ENCODE measurements at regions not wholly inside any gene's neighbourhood (a gene's known extent, or its start where the extent isn't known, plus 50 kb on each side); places are given as distances from the start of the nearest gene placed in this dataset.

DNA sequence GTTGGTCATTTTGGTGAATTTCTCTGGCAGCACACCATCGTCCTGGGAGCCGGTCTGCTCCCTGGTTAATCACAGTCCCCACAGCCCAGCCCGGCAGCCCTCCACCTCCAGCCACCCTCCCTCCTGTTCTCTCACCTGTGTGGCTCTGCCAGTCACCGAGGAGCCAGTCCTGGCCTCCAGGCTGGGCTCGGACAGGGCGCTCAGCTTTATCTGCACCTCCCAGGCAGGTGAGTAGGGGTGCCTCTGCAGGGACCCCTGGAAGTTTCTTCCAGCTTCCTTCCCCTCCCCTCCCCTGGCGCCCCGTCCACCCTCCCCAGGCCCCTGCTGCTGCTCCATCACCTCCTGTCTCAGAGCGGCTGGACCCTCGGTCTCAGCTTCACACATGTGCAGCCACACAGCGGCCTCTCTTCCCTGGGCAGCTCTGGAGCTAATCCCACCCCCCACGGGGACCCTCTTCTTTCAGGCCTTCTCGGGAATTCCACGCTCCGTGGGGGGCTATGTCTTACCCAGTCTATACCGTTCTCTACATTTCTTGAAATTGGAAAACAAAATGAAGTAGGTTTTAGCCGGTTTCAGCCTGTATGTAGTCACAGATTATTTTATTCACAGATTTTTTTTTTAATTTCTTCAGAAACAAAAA lies 213.9 kb upstream of the PPP2R2D start:
- 23 to 43% methylated on average over 15 to 17 of the region's 17 CpGs for WGBS, 2 donors
- DNase-seq (no peak), ATAC-seq (no peak)

DNA sequence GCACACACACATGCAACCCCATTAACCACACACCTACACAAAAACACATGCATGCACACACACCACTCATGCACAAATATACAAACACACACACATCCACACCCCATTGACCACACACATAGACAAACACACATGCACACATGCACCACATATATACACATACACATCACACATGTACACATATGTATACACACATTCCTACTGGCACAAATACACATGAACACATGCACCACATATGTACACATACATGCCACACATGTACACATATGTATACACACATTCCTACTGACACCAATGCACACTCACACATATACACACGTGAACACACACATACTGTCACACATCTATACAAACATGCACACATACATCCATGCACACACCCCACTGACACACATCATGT lies 212.5 kb upstream of the PPP2R2D start:
- Histone ChIP-seq H3K27me3 (no peaks in the 10 kb centered on the region), H3K36me3 (replicated peaks in 1 of 2; ENCODE audit: insufficient read depth in 1 of 2, low read depth in 2 of 2) (no peaks in the 10 kb centered on the region), H3K4me3 (no peak overlapping the region), H3K4me1 (no peaks in the 10 kb centered on the region), H3K27ac (no peak overlapping the region), H3K9me3 (no peaks in the 10 kb centered on the region)
- ATAC-seq (no peak), DNase-seq (no peak)
- WGBS, 2 donors, result 60 to 89% methylated on average over 1 of the region's 1 CpG
- intact Hi-C loops (cut with DNase I), result no loop called here
- no peak for TF ChIP-seq POLR2A (IDR thresholded peaks at IDR 0.05)
- TF ChIP-seq, protein P1, sequence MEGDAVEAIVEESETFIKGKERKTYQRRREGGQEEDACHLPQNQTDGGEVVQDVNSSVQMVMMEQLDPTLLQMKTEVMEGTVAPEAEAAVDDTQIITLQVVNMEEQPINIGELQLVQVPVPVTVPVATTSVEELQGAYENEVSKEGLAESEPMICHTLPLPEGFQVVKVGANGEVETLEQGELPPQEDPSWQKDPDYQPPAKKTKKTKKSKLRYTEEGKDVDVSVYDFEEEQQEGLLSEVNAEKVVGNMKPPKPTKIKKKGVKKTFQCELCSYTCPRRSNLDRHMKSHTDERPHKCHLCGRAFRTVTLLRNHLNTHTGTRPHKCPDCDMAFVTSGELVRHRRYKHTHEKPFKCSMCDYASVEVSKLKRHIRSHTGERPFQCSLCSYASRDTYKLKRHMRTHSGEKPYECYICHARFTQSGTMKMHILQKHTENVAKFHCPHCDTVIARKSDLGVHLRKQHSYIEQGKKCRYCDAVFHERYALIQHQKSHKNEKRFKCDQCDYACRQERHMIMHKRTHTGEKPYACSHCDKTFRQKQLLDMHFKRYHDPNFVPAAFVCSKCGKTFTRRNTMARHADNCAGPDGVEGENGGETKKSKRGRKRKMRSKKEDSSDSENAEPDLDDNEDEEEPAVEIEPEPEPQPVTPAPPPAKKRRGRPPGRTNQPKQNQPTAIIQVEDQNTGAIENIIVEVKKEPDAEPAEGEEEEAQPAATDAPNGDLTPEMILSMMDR (IDR thresholded peaks at IDR 0.05), result no peak

More for the DNA sequence above, 213.9 kb upstream of the PPP2R2D start:
- Histone ChIP-seq H3K27me3 (no peaks in the 10 kb centered on the region), H3K36me3 (replicated peaks in 1 of 2; ENCODE audit: insufficient read depth in 1 of 2, low read depth in 2 of 2) (no peaks in the 10 kb centered on the region), H3K4me3 (no peak overlapping the region), H3K9me3 (no peaks in the 10 kb centered on the region), H3K4me1 (no peaks in the 10 kb centered on the region), H3K27ac (no peak overlapping the region)
- TF ChIP-seq, protein P1 (IDR thresholded peaks at IDR 0.05), result no peak
- no peak for TF ChIP-seq POLR2A (IDR thresholded peaks at IDR 0.05)
- intact Hi-C loops (cut with DNase I), result no loop called here

DNA sequence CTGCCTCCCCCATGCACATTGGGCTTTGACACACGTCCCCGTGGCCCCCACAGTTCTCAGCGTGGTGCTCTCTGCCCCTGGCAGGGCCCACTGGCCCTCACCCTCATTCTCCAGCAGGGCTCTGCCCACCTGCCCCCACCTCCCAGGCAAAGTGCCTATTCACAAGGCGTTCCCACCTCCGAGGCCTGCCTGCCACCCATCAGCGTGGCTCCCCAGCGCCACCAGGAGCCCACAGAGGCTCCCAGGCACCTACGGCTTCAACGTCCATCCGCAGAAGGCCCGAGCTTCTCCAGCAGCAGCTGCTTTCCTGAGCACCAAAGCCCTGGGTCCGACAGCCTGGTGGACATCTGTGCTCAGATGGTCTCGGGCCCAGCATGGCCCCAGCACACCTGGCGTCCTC lies 211.8 kb upstream of the PPP2R2D start:
- TF ChIP-seq, protein P1 (IDR thresholded peaks at IDR 0.05), result no peak
- TF ChIP-seq POLR2A (IDR thresholded peaks at IDR 0.05), result no peak
- Histone ChIP-seq H3K27me3 (no peaks in the 10 kb centered on the region), H3K4me1 (no peaks in the 10 kb centered on the region), H3K36me3 (replicated peaks in 1 of 2; ENCODE audit: insufficient read depth in 1 of 2, low read depth in 2 of 2) (no peaks in the 10 kb centered on the region), H3K27ac (no peak overlapping the region), H3K9me3 (no peaks in the 10 kb centered on the region), H3K4me3 (no peak overlapping the region)
- DNase-seq (no peak), ATAC-seq (no peak)
- intact Hi-C loops (cut with DNase I), result no loop called here
- 36 to 44% methylated on average over 12 to 14 of the region's 14 CpGs for WGBS, 2 donors

DNA sequence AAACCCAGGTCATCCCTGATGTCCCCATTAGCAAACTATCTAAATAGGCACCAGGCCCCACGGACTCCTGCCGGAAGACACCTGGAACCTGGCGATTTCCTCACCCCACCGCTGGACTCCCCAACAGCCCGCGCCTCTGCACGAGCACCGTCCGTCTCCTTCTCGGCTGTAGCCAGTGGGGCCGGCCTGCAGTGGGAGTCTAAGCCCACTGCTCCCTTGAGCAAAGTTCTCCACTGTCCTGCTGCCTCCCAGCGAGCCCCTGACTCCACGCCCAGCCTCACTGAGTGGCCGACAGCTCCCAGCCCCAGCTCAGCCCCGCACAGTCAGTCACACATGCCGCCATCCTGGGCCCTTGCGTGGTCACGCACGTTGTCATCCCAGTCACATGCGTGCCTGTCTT lies 211.3 kb upstream of the PPP2R2D start:
- no peaks in the 10 kb centered on the region for H3K4me1 ChIP-seq
- DNase-seq (no peak), ATAC-seq (no peak)
- H3K4me3 ChIP-seq, result no peak overlapping the region
- no peak for TF ChIP-seq POLR2A (IDR thresholded peaks at IDR 0.05)
- TF ChIP-seq, protein P1 (IDR thresholded peaks at IDR 0.05), result no peak
- H3K36me3 ChIP-seq (replicated peaks in 1 of 2; ENCODE audit: insufficient read depth in 1 of 2, low read depth in 2 of 2), result no peaks in the 10 kb centered on the region
- H3K27me3 ChIP-seq, result no peaks in the 10 kb centered on the region
- intact Hi-C loops (cut with DNase I), result no loop called here
- 68 to 76% methylated on average over 15 to 20 of the region's 20 CpGs for WGBS, 2 donors
- H3K9me3 ChIP-seq, result no peaks in the 10 kb centered on the region
- no peak overlapping the region for H3K27ac ChIP-seq

All from body of pancreas (tissue), 4 donors.